C4-2B (cell line): ENCODE measurements at regions not wholly inside any gene's neighbourhood (a gene's known extent, or its start where the extent isn't known, plus 50 kb on each side); places are given as distances from the start of the nearest gene placed in this dataset.

ENCODE experiments used
- H3K27ac ChIP-seq: fragments of 450-650 bp; 2 replicates; pipeline ENCODE4 v1.5.1; 2017
- CTCF ChIP-seq: fragments of 450-650 bp; conservative IDR thresholded peaks from 2 replicates; pipeline ENCODE4 v1.5.1; 2017; ENCODE audit warnings: mild to moderate bottlenecking
- ZFX ChIP-seq: fragments of 450-650 bp; IDR thresholded peaks from 2 replicates; pipeline ENCODE4 v1.6.1; 2017

GRCh38 chr14:104506461-104507253, 72.9 kb upstream of the C14orf180 start:
- TF ChIP-seq ZFX (no peak), CTCF (no peak)
- no peak overlapping the region for H3K27ac ChIP-seq

- no peak for TF ChIP-seq ZFX
- no peak for TF ChIP-seq CTCF
These were observed 72.1 kb upstream of the C14orf180 start for GRCh38 chr14:104507443-104507842.

GRCh38 chr14:104509673-104510072, 69.9 kb upstream of the C14orf180 start:
- TF ChIP-seq ZFX (no peak), CTCF (no peak)
- no peak overlapping the region for H3K27ac ChIP-seq

More at GRCh38 chr14:104507443-104507842, 72.1 kb upstream of the C14orf180 start:
- H3K27ac ChIP-seq: no peak overlapping the region

GRCh38 chr14:104510216-104510615, 69.3 kb upstream of the C14orf180 start:
- no peak overlapping the region for H3K27ac ChIP-seq
- TF ChIP-seq CTCF (no peak), ZFX (no peak)

GRCh38 chr14:104510794-104511611, 68.6 kb upstream of the C14orf180 start:
- H3K27ac ChIP-seq: no peak overlapping the region
- TF ChIP-seq CTCF (no peak), ZFX (no peak; the same call in 1 of the 2 replicates)

- TF ChIP-seq ZFX (no peak), CTCF (no peak)
These were observed 67.5 kb upstream of the C14orf180 start for GRCh38 chr14:104512061-104512460.

More at GRCh38 chr14:104512061-104512460, 67.5 kb upstream of the C14orf180 start:
- no peak overlapping the region for H3K27ac ChIP-seq
